Activated CD4-positive, alpha-beta T cell treated with anti-CD3 and anti-CD28 coated beads, Interleukin-2, amount 10 ng/mL, durations not matched to agents 24 days and 14 days (primary cell): ENCODE measurements at regions not wholly inside any gene's neighbourhood (a gene's known extent, or its start where the extent isn't known, plus 50 kb on each side); places are given as distances from the start of the nearest gene placed in this dataset.

ENCODE experiments used
- DNase-seq: peaks from one replicate; pipeline ENCODE4 v3.0.0; 2022
- H3K27ac Mint-ChIP-seq: one replicate; pipeline ENCODE4 v1.8.0; 2022; ENCODE audit warnings: mild to moderate bottlenecking, mixed read lengths
- H3K27me3 Mint-ChIP-seq: one replicate; pipeline ENCODE4 v1.8.0; 2022; ENCODE audit warnings: mixed read lengths
- H3K36me3 Mint-ChIP-seq: one replicate; pipeline ENCODE4 v1.8.0; 2022; ENCODE audit warnings: low read depth, mild to moderate bottlenecking, mixed read lengths
- H3K4me1 Mint-ChIP-seq: one replicate; pipeline ENCODE4 v1.8.0; 2021; ENCODE audit warnings: mixed read lengths
- H3K4me3 Mint-ChIP-seq: one replicate; pipeline ENCODE4 v1.8.0; 2022; ENCODE audit warnings: mild to moderate bottlenecking, moderate library complexity, mixed read lengths
- H3K9me3 Mint-ChIP-seq: one replicate; pipeline ENCODE4 v1.8.0; 2021; ENCODE audit warnings: mixed read lengths
- intact Hi-C: fragments of 100-400 bp; cut with micrococcal nuclease; formaldehyde crosslinking; loops from one replicate; pipeline ENCODE4 v1.15.1; 2023

GRCh38 chr3:161444694-161445077 lies 51.9 kb upstream of the OTOL1 start:
- intact Hi-C loops: no loop called here
- Mint-ChIP-seq H3K4me1 (no peaks in the 10 kb centered on the region), H3K9me3 (no peaks in the 10 kb centered on the region), H3K36me3 (no peaks in the 10 kb centered on the region), H3K27me3 (peaks cover 2% of the 10 kb centered on the region), H3K27ac (no peak overlapping the region), H3K4me3 (no peak overlapping the region)
- DNase-seq: no peak

- no peak for DNase-seq
- Mint-ChIP-seq H3K27ac (no peak overlapping the region), H3K4me3 (no peak overlapping the region), H3K27me3 (peaks cover 2% of the 10 kb centered on the region), H3K9me3 (no peaks in the 10 kb centered on the region), H3K36me3 (no peaks in the 10 kb centered on the region), H3K4me1 (no peaks in the 10 kb centered on the region)
- intact Hi-C loops: no loop called here
These were observed 52.5 kb upstream of the OTOL1 start for GRCh38 chr3:161443921-161444693.

GRCh38 chr3:161430307-161430706 lies 59.0 kb upstream of the SPTSSB start:
- Mint-ChIP-seq H3K4me3 (no peak overlapping the region), H3K4me1 (no peaks in the 10 kb centered on the region), H3K36me3 (no peaks in the 10 kb centered on the region), H3K27ac (no peak overlapping the region), H3K9me3 (no peaks in the 10 kb centered on the region), H3K27me3 (peaks cover 10% of the 10 kb centered on the region)
- peak; percentile 8 for DNase-seq
- intact Hi-C loops: no loop called here

GRCh38 chr3:161427347-161427746 lies 56.0 kb upstream of the SPTSSB start:
- intact Hi-C loops: loop anchor here (10.0 kb wide), 1 partner anchor 723 kb away; no protein-coding TSS in a partner anchor
- DNase-seq: no peak
- Mint-ChIP-seq H3K36me3 (no peaks in the 10 kb centered on the region), H3K4me3 (no peak overlapping the region), H3K4me1 (no peaks in the 10 kb centered on the region), H3K9me3 (no peaks in the 10 kb centered on the region), H3K27me3 (peaks cover 7% of the 10 kb centered on the region), H3K27ac (no peak overlapping the region)

- Mint-ChIP-seq H3K27ac (no peak overlapping the region), H3K36me3 (no peaks in the 10 kb centered on the region), H3K4me1 (no peaks in the 10 kb centered on the region), H3K4me3 (no peak overlapping the region), H3K9me3 (no peaks in the 10 kb centered on the region), H3K27me3 (peaks cover 5% of the 10 kb centered on the region)
- intact Hi-C loops: loop anchor here (10.0 kb wide), 1 partner anchor 722 kb away; no protein-coding TSS in a partner anchor
- no peak for DNase-seq
These were observed 55.4 kb upstream of the SPTSSB start for GRCh38 chr3:161426758-161427157.

- H3K27ac Mint-ChIP-seq: no peak overlapping the region
- no peak for DNase-seq
- peaks cover 5% of the 10 kb centered on the region for H3K27me3 Mint-ChIP-seq
- no peak overlapping the region for H3K4me3 Mint-ChIP-seq
- intact Hi-C loops: loop anchor here (1.0 to 10.0 kb wide), 2 partner anchors 151 to 719 kb away; no protein-coding TSS in a partner anchor
- H3K9me3 Mint-ChIP-seq: no peaks in the 10 kb centered on the region
- H3K4me1 Mint-ChIP-seq: no peaks in the 10 kb centered on the region
- no peaks in the 10 kb centered on the region for H3K36me3 Mint-ChIP-seq
These were observed 52.7 kb upstream of the SPTSSB start for GRCh38 chr3:161423911-161424522.

- Mint-ChIP-seq H3K27ac (no peak overlapping the region), H3K4me1 (no peaks in the 10 kb centered on the region), H3K9me3 (no peaks in the 10 kb centered on the region), H3K4me3 (no peak overlapping the region), H3K36me3 (no peaks in the 10 kb centered on the region), H3K27me3 (peaks cover 4% of the 10 kb centered on the region)
- intact Hi-C loops: loop anchor here (10.0 kb wide), 1 partner anchor 717 kb away; no protein-coding TSS in a partner anchor
- DNase-seq: no peak
These were observed 50.9 kb upstream of the SPTSSB start for GRCh38 chr3:161422171-161422700.
